GM18870 (cell line): ENCODE measurements at regions not wholly inside any gene's neighbourhood (a gene's known extent, or its start where the extent isn't known, plus 50 kb on each side); places are given as distances from the start of the nearest gene placed in this dataset.

ENCODE experiments used
- ATAC-seq: cut with Tn5 transposase; IDR thresholded peaks from one replicate; pipeline ENCODE4 v1.9.1; 2021; ENCODE audit warnings: moderate library complexity; ENCODE audit not compliant: unreplicated experiment

- ATAC-seq, result no peak
Measured at GRCh38 chr11:100636536-100636935, 50.6 kb upstream of the ARHGAP42 start.
